Heart left ventricle (tissue), 16 donors: ENCODE measurements at regions not wholly inside any gene's neighbourhood (a gene's known extent, or its start where the extent isn't known, plus 50 kb on each side); places are given as distances from the start of the nearest gene placed in this dataset.

Source experiments
- ATAC-seq, 4 donors: fragments of 200-7000 bp; cut with Tn5 transposase; one replicate each; pipeline ENCODE4 v1.9.1; 2020 to 2022; ENCODE audit warnings: moderate library complexity in 4 of 4, mild to moderate bottlenecking in 3 of 4, moderate number of reproducible peaks in 1 of 4
- DNase-seq, 5 donors: peaks; one replicate each; pipeline ENCODE4 v3.0.0-alpha.2; 2020
- H3K27ac ChIP-seq, 12 donors: fragments of 200-600 bp; sonication (generic) in 4 of 12; one replicate each; pipeline versions ENCODE4 v1.5.0 to v1.8.0; 2016 to 2022; ENCODE audit warnings: mild to moderate bottlenecking in 2 of 12
- H3K27me3 ChIP-seq, 9 donors: fragments of 200-600 bp; sonication (generic) in 2 of 9; one replicate each; pipeline versions ENCODE4 v1.5.1 to v1.8.0; 2016 to 2022; ENCODE audit warnings: mild to moderate bottlenecking in 3 of 9
- H3K36me3 ChIP-seq, 9 donors: fragments of 200-600 bp; sonication (generic) in 2 of 9; one replicate each; pipeline versions ENCODE4 v1.5.0 to v1.8.0; 2018 to 2022; ENCODE audit warnings: mild to moderate bottlenecking in 2 of 9
- H3K4me1 ChIP-seq, 12 donors: fragments of 200-600 bp; sonication (generic) in 4 of 12; one replicate each; pipeline versions ENCODE4 v1.5.0 to v1.8.0; 2016 to 2022; ENCODE audit warnings: mild to moderate bottlenecking in 3 of 12
- H3K4me3 ChIP-seq, 12 donors: fragments of 200-600 bp; sonication (generic) in 4 of 12; one replicate each; pipeline versions ENCODE4 v1.5.0 to v1.8.0; 2017 to 2022; ENCODE audit warnings: mild to moderate bottlenecking in 9 of 12, moderate library complexity in 4 of 12
- H3K9me3 ChIP-seq, 12 donors: fragments of 200-600 bp; sonication (generic) in 4 of 12; one replicate each; pipeline versions ENCODE4 v1.5.0 to v1.8.0; 2016 to 2022; ENCODE audit warnings: mild to moderate bottlenecking in 1 of 12
- POLR2A ChIP-seq, 2 donors: fragments of 450-650 bp; IDR thresholded peaks; one replicate each; pipeline ENCODE4 v1.6.1; 2017; ENCODE audit warnings: antibody characterized with exemption in 2 of 2, mild to moderate bottlenecking in 2 of 2, moderate library complexity in 2 of 2
- WGBS, 4 donors: extraction: QIAGEN DNeasy Blood & Tissue Kit in 2 of 4; methylation state at CpG; one replicate each; pipeline versions ENCODE4 v1.1.5 to v1.1.7; 2013 to 2018; 5-methylcytosine and 5-hydroxymethylcytosine counted together
- intact Hi-C, 10 donors: fragments of 100-400 bp; cut with DNase I; formaldehyde crosslinking; loops; one replicate each; pipeline versions ENCODE4 v1.11.1 to v1.14.2; 2022
- TF ChIP-seq, protein P1 (sequence below), 12 donors: fragments of 200-600 bp; sonication (generic) in 4 of 12; IDR thresholded peaks; one replicate each; pipeline versions ENCODE4 v1.5.0 to v1.8.0; 2018 to 2022; ENCODE audit warnings: antibody characterized with exemption in 12 of 12, mild to moderate bottlenecking in 5 of 12
- donor health status: ischemic (EF 13 %, LVEDD 7.1; RV severe dilation, severe dysfunction).
- donor health status: healthy with polysubstance abuse.
- donor health status: DM: no; HTN: yes; CAD: no.
- donor health status: DM: no; HTN: no; CAD: no.
- donor health status: ischemic (EF 25% LVEDD 6.9; RV normal size, moderate dysfunction).
- donor health status: ischemic (EF 25% LVEDD 5.7; RV mildly dilated, moderate dysfunction).
- donor health status: healthy.
- donor health status: DM: yes; HTN: yes; CAD: no.
- donor health status: ischemic (EF 35%, LVEDD 5.7; RV mildly dilated, moderate dysfunction).
- donor health status: nonischemic (EF 11% LVEDD 7.7; RV severe dilation, severe dysfunction).
- donor health status: DM: yes; HTN: yes; CAD: no.
- donor health status: PGD.
- donor health status: ischemic (EF 29% LVEDD 5.4; RV normal size, mild dysfunction).
- donor health status: nonischemic (EF 23%, LVEDD 6.1; RV moderate dilation, normal function).

DNA sequence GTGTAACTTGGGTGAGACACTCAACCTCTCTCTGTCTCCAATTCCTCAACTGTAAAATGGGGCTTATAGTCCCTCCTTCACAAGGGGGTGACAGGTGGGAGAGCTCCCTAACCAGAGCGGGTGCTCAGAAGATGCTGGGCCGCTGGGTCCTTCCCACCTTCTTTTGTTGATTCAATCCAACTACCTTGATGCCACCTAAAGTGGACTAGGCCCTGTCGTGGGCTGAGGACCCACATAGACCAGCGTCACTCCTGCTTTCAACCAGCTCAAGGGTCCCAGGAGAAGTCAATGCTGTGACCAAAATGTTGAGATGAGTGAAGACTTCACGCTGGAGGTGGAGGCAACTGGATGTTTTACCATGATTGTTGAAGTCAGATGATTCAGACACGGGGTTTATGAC lies 72.7 kb upstream of the WNT11 start:
- Histone ChIP-seq H3K27ac (no peak overlapping the region), H3K27me3 (no peaks in the 10 kb centered on the region), H3K9me3 (peaks cover 0 to 13% (median 4%) of the 10 kb centered on the region in 12 donors), H3K4me1 (no peaks in the 10 kb centered on the region), H3K4me3 (no peak overlapping the region), H3K36me3 (no peaks in the 10 kb centered on the region)
- 97 to 100% (median 97%) methylated on average over 6 of the region's 6 CpGs for WGBS, 4 donors
- intact Hi-C loops: no loop called here
- ATAC-seq: no peak
- DNase-seq: no peak
- TF ChIP-seq, protein P1, sequence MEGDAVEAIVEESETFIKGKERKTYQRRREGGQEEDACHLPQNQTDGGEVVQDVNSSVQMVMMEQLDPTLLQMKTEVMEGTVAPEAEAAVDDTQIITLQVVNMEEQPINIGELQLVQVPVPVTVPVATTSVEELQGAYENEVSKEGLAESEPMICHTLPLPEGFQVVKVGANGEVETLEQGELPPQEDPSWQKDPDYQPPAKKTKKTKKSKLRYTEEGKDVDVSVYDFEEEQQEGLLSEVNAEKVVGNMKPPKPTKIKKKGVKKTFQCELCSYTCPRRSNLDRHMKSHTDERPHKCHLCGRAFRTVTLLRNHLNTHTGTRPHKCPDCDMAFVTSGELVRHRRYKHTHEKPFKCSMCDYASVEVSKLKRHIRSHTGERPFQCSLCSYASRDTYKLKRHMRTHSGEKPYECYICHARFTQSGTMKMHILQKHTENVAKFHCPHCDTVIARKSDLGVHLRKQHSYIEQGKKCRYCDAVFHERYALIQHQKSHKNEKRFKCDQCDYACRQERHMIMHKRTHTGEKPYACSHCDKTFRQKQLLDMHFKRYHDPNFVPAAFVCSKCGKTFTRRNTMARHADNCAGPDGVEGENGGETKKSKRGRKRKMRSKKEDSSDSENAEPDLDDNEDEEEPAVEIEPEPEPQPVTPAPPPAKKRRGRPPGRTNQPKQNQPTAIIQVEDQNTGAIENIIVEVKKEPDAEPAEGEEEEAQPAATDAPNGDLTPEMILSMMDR (IDR thresholded peaks at IDR 0.05): no peak
- no peak for TF ChIP-seq POLR2A (IDR thresholded peaks at IDR 0.05)

DNA sequence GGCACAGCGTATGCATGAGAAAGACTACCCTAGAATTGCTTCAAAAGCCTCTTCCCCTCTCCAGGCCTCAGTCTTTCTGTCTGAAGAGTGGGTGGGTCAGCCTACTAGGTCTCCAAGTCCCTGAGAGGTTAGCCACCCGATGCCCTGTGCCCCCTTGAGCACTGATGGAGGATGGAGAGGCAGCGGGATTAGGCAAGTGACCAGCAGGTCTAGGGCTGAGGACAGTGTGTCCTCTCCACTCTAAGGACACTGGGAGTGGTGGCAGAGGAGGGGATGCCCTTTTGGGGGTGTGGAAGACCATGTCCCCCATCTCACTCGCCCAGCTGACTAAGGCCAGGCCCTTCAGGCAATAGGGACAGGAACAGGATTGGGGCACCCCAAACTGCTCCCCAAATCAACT lies 72.2 kb upstream of the WNT11 start:
- Histone ChIP-seq H3K36me3 (no peaks in the 10 kb centered on the region), H3K4me3 (no peak overlapping the region), H3K27me3 (no peaks in the 10 kb centered on the region), H3K4me1 (no peaks in the 10 kb centered on the region), H3K27ac (no peak overlapping the region), H3K9me3 (peaks cover 0 to 18% (median 5%) of the 10 kb centered on the region in 12 donors)
- intact Hi-C loops: no loop called here
- no peak for ATAC-seq
- no peak for DNase-seq
- WGBS, 4 donors: 84 to 98% (median 95%) methylated on average over 4 of the region's 4 CpGs
- no peak for TF ChIP-seq POLR2A (IDR thresholded peaks at IDR 0.05)
- TF ChIP-seq, protein P1 (IDR thresholded peaks at IDR 0.05): no peak

DNA sequence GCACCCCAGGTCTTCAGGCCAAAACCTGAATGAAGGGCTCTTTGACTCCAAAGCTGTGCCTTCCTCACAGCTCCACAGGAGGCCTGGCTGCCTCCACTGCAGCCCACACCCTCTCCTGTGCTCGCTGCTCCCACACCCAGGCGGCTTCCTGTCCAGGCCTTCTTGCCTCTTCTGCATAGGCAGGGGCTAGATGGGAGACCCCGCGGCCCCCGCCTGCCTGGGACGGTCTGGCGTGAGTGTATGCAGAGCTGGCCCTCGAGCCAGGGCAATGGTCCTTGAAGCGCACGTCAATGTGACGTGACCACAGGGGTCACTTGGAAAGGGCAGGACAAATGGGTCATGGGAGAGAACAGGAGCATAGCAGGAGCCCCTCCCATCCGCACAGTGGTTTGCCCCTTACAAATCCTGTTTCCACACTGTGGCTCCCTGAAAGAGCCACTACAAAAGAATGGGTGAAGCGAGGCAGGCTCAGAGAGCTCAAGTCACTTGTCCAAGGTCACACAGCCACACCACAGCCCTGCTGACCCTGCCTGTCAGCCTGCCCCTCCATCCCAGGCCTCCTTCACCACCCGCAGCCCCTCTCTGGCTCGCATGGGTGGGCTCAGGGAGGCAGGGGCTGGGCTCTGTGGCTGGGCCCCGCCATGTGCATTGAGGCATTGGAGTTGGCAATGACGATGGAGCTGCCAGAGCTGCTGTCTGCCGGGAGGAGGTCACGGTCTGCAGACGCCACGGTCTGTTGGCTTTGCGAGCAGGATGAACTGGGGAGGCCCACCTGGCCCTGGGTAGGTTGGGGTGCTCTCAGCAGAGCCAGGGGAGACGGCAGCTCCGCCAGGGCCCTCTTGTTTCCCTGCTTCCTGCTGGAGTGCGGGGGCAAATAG lies 71.2 kb upstream of the WNT11 start:
- no peak overlapping the region for H3K4me3 ChIP-seq
- peaks cover 0 to 19% (median 5%) of the 10 kb centered on the region in 12 donors for H3K9me3 ChIP-seq
- H3K27ac ChIP-seq: no peak overlapping the region
- TF ChIP-seq, protein P1 (IDR thresholded peaks at IDR 0.05): no peak
- TF ChIP-seq POLR2A (IDR thresholded peaks at IDR 0.05): no peak
- no peaks in the 10 kb centered on the region for H3K4me1 ChIP-seq
- intact Hi-C loops: no loop called here
- no peaks in the 10 kb centered on the region for H3K36me3 ChIP-seq
- ATAC-seq: peak in 1 of 4 donors; percentile 47
- DNase-seq: no peak
- H3K27me3 ChIP-seq: no peaks in the 10 kb centered on the region
- 77 to 83% (median 80%) methylated on average over 21 to 25 of the region's 25 CpGs for WGBS, 4 donors

DNA sequence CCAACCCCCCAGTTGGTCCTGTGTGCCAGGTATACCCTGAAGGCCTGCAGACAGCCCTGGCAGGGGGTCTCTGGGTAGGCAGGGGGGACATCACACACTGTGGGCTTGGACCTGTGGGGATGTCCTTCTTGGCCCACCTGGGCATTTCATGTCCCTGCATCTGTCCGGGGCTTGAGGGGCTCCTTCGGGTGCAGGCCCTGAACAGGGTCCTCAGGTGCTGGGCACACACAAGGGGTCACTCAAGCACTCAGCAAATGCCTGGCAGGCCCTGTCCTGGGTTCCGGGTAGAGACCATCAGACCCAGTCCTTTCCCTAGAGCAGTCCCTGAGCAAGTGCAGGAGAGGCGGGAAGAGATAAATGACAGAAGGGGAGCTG lies 70.5 kb upstream of the WNT11 start:
- no peak for DNase-seq
- intact Hi-C loops: no loop called here
- ATAC-seq: no peak
- H3K27ac ChIP-seq: no peak overlapping the region
- no peaks in the 10 kb centered on the region for H3K36me3 ChIP-seq
- TF ChIP-seq, protein P1 (IDR thresholded peaks at IDR 0.05): no peak
- no peak for TF ChIP-seq POLR2A (IDR thresholded peaks at IDR 0.05)
- H3K4me3 ChIP-seq: no peak overlapping the region
- H3K9me3 ChIP-seq: peaks cover 0 to 19% (median 5%) of the 10 kb centered on the region in 12 donors
- no peaks in the 10 kb centered on the region for H3K4me1 ChIP-seq
- 89 to 97% (median 93%) methylated on average over 4 of the region's 4 CpGs for WGBS, 4 donors
- H3K27me3 ChIP-seq: no peaks in the 10 kb centered on the region
